GM21381 (cell line): ENCODE measurements at regions not wholly inside any gene's neighbourhood (a gene's known extent, or its start where the extent isn't known, plus 50 kb on each side); places are given as distances from the start of the nearest gene placed in this dataset.

Source experiments
- ATAC-seq: cut with Tn5 transposase; IDR thresholded peaks from one replicate; pipeline ENCODE4 v1.9.1; 2021; ENCODE audit warnings: mild to moderate bottlenecking, moderate library complexity; ENCODE audit not compliant: unreplicated experiment

DNA sequence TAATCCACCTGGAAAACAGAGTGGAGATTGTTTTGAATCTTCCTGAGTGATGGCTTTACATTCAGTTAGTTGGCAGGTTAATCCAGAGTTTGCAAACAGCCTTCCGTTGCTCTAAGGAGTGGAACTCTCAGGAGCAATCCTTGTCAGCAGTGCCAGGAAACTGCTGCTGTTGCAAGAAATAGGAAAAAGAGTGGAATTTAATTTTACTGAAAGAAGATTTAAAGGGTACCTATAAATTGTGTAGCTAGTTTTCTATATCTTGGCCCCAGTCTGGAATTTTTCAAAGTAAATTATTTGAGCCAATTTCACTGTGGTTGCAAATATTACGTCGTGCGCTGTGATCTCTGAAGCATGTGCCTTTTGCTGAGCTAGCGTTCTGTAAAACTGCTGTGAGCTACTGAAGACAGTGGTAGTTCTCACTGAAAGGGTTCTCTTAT, 55.5 kb upstream of the SLC5A12 start:
- ATAC-seq: no peak

DNA sequence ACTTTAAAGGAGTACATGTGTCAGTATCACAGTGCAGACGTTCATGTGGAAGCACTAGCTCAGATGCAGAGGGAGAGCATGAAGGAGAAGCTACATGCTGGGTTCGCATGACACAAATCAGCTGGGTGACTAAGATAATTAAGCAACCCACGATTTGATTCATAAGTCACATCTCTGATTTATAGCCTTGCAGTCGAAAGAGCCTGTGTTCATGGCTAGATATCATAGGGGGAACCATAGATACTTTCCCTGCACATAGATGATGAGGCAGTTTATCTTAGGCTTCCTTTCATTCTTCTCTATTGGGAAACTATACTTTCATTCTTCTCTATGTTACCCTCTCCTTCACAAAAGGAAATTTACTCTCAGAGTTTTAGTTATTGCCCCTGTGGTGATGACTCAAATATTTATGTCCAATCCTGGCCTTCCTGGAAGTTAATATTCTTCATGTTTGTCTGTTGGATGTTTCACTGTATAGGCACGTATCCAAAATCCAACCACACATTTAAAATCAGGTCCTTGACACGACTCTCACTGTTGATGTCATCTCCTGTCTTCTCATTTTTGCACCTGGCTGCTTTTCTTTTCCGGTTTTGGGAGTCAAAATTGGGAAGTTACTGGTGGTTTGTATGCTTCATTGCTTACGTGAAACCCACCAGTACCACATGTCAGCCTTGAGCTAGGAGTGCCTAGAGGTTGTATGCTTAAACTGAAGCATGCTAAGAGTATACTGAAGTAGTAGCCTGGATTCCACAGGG, 56.3 kb upstream of the SLC5A12 start:
- ATAC-seq: no peak

GRCh38 chr11:26779074-26779865, 57.4 kb upstream of the SLC5A12 start:
- ATAC-seq: no peak

DNA sequence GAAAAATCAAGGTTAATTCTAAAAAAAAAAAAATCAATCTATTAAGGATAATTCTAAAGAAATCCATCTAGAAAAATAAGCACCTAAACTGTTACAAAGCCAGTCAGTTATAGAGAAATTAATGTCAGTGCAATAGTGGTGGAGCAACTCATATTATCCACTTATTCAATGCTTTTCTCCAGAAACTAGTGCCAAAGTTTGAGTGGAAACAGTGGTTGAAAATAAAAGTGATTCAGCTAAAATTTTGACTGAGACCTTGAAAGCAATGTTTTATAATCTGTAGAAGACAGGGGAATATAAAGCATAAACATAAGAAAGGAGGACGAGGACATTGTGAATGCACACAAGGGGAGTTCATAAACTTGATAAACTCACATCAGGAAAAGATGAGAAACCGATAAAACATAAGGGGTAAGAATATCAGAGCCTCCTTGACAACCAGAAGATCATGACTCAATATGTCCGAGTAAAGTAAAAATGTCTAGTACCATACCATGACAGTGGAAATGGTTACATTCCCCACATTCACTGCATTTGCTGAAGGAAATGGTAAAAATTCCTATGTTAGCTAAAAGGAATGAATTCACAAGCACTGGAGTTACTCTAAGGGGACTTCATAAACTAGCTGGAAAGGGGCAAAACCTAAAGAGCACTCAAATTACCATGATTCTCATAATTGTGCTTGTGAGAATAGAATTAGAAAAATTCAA, 58.7 kb upstream of the SLC5A12 start:
- no peak for ATAC-seq

DNA sequence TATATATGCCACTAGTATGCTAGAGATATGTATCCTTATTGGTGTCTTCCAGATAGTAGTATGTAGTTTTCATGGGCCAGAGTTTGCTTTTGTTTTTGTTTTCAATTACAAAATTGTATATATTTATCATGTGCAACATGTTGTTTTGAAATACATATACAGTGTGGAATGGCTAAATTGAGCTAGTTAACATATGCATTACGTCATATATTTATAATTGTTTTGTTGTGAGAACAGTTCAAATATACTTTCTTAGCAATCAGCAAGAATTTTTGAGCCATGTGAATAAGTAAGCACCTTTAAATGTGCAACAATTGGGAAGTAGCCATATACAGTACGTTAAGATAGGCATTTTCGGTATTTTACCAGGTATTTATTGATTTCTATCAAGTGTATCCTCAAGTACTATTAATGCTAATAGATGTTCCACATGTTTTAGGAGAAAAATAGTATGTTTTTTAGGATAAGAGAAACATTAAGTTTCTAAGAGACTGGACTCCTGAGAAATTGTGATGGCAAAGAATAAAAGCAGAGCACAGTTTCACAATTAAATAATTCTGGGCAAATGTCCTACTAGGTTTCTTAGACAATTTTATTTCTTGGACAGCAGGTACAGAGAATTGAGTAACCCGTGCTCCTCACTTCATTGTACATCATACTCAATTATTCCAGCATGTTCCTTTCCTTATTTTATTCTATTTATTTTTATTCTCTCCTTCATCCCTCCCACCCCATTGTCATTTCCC, 60.5 kb upstream of the SLC5A12 start:
- no peak for ATAC-seq

GRCh38 chr11:26783997-26784396, 62.1 kb upstream of the SLC5A12 start:
- ATAC-seq: no peak

- no peak for ATAC-seq
Measured at GRCh38 chr11:26790738-26791137, 68.9 kb upstream of the SLC5A12 start.

DNA sequence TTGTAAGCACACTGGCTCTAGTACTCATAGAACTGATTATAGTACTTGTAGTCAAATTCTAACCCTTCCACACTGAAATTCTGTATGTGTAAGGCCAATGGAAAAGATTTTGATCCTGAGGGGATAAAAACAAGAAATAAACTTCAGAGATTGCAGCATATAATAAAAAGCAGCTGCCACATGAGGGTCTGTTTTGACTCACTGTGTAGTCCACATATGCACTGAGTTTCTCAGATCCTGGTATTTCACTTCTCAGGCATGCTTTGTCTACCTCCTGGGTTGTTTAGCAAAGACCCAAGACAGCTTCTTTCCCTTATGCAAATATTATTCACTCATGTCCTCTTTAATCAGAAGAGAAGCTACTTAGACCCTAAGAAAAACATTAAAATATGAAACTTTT, 71.1 kb upstream of the SLC5A12 start:
- no peak for ATAC-seq

GRCh38 chr11:26793487-26793886, 71.6 kb upstream of the SLC5A12 start:
- no peak for ATAC-seq

GRCh38 chr11:26801601-26802000, 79.7 kb upstream of the SLC5A12 start:
- no peak for ATAC-seq

GRCh38 chr11:26805001-26805400, 83.1 kb upstream of the SLC5A12 start:
- ATAC-seq: no peak

- ATAC-seq: no peak
Measured at GRCh38 chr11:26806219-26806618, 84.4 kb upstream of the SLC5A12 start.

DNA sequence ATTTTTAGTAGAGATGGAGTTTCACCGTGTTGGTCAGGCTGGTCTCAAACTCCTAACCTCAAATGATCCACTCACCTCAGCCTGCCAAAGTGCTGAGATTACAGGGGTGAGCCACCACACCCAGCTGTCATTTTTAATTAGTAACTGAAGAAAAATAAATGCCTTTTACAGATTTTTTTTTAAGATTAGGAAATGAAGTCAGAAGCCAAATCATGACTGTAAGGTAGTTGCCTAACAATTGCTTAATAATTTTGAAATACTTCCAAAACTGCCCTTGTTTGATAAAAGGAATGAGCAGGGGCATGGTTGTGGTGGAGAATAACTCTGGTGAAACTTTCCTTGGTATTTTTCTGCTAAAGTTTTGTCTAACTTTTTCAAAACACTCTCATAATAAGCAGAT, 98.9 kb upstream of the SLC5A12 start:
- ATAC-seq: no peak

DNA sequence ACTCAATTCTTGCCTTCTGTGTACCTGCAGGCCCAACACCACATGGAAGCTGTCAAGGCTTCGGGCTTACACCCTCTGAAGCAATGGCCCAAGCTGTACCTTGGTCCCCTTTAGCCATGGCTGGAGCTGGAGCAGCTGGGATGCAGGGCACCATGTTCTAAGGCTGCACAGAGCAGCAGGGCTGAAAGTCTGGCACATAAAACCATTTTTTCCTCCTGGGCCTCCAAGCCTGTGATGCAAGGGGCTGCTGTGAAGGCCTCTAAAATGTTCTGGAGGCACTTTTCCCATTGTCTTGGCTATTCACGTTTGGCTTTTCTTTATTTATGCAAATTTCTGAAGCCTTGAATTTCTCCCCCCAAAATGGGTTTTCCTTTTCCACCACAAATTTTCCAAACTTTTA, 102.1 kb upstream of the SLC5A12 start:
- no peak for ATAC-seq

DNA sequence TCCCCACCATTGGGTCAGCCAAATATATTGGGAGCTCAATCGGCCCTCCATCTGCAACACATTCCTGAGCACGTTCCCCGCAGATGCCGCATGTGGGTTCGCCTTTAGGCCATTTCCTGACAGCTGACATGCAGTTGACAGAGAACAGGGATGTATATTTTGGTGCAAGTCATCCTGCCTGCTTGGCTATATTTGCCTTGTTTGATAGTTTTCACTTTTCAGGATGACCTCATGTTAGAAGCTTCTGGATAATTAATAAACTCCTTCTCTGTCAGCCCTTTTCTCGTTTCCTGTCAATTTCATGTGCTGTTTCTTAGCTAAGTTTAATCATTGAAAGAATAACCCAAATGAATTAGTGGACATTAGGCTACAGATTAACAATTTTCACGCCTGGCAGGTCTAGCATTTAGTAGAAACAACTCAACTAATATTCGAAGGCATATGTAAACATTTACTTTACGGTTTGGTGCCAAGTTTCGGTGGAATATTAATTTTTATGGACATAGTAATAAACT, 105.8 kb upstream of the SLC5A12 start:
- no peak for ATAC-seq

GRCh38 chr11:26828288-26828687, 106.4 kb upstream of the SLC5A12 start:
- no peak for ATAC-seq

DNA sequence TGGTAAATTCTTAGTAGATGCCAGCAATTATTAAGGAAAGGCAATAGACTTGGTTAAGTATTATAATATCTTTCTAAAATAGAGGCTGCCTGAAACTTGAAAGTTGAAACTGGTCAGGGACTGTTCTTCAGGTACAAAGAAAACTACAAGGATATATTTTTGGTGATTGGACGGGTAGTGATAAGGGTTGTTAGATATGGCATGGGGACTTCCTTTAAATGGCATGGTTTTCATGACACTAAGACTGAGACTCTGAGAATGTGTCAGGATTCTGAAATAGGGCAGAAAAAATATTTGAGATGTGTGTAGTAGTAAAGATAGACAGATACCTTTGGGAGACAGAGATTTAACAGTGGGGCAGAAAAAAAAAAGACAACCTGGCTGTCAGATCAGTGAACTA, 108.4 kb upstream of the SLC5A12 start:
- no peak for ATAC-seq

DNA sequence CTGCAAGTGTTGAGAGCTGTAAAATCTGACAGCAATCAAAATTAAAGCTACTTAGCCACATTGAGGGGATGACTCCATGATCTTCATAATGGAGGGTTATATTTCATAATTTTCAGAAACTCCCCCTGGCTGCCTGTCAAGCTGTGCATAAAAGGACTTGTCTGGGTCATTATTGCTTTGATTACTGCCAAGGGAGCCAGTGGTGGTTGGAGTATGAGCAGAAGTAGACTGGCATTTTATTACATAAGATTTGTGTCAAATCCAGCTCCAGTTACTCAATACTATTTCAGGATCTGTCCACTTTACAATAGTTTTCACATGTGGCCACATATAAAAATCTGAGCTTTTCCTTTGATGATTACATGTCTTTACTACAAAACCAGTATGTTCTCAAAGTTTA, 108.9 kb upstream of the SLC5A12 start:
- no peak for ATAC-seq

DNA sequence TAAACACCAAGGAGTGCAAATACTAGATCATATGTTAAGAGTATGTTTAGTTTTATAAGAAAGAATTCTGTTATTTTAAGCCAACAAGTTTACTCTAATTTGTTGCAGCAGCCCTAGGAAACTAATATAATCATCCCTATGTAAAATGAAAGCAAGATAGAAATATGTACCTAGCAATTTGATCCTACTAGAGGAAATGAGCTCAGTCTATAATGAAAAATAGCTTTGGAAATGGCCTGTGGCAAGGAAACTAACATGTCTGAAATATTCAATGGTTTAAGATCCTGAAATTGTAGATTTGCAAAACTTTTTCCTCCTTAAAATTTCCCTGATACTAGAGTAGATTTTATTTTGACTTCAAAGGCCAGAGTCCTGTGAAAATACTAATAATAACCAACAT, 112.7 kb upstream of the SLC5A12 start:
- ATAC-seq: no peak

GRCh38 chr11:26835611-26836010, 113.8 kb upstream of the SLC5A12 start:
- no peak for ATAC-seq

DNA sequence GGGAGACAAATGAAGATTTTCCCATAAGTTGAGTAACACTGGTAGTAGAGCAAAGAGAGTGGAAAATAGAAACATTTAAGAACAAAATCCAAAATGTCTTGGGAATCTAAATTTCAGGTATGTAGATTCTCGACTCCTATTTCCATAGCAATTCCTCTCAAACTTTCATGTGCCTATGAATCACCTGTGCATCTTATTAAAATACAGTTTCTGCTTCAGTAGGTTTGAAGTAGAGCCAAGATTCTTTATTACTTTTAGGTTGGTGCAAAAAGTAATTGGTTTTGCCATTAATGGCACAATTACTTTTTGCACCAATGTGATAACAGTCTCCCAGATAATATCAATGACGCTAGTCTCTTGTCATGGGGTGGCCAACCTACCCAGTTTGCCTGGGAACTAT, 115.3 kb upstream of the SLC5A12 start:
- no peak for ATAC-seq
